CD4-positive, CD25-positive, alpha-beta regulatory T cell (primary cell): ENCODE measurements at regions not wholly inside any gene's neighbourhood (a gene's known extent, or its start where the extent isn't known, plus 50 kb on each side); places are given as distances from the start of the nearest gene placed in this dataset.
A peak's percentile ranks its signal among the peaks of the same experiment; 100 is the strongest.

ENCODE experiments used
- ATAC-seq, 2 donors: fragments of 150-1000 bp; cut with Tn5 transposase; one replicate each; pipeline ENCODE4 v1.10.0; 2021; ENCODE audit warnings: low read depth in 2 of 2, moderate number of reproducible peaks in 2 of 2, moderate library complexity in 1 of 2
- DNase-seq, 3 donors: peaks; one replicate each; pipeline versions ENCODE4 v3.0.0 to v3.0.0-alpha.2; 2012 to 2022; ENCODE audit warnings: mixed read lengths in 1 of 3
- H3K27ac ChIP-seq: one replicate; pipeline ENCODE4 v1.7.0; 2013; ENCODE audit warnings: mild to moderate bottlenecking, low read length; ENCODE audit not compliant: insufficient read depth, poor library complexity, severe bottlenecking
- H3K27me3 ChIP-seq: one replicate; pipeline ENCODE4 v1.7.0; 2013; ENCODE audit warnings: low read length; ENCODE audit not compliant: control insufficient read depth, insufficient read depth
- H3K36me3 ChIP-seq: one replicate; pipeline ENCODE4 v1.7.0; 2013; ENCODE audit warnings: mild to moderate bottlenecking, low read length, moderate library complexity; ENCODE audit not compliant: control insufficient read depth, insufficient read depth
- H3K4me1 ChIP-seq: 2 replicates; pipeline ENCODE4 v1.7.0; 2013; ENCODE audit warnings: mild to moderate bottlenecking, low read length; ENCODE audit not compliant: insufficient read depth, control insufficient read depth, poor library complexity, severe bottlenecking
- H3K4me3 ChIP-seq: one replicate; pipeline ENCODE4 v1.7.0; 2013; ENCODE audit warnings: low read depth, mild to moderate bottlenecking, low read length, moderate library complexity
- H3K9me3 ChIP-seq, 2 experiments: 1 replicate in 1 of 2; 2 replicates in 1 of 2; pipeline ENCODE4 v1.7.0; 2013; ENCODE audit warnings: low read length in 2 of 2, mild to moderate bottlenecking in 1 of 2, moderate library complexity in 1 of 2; ENCODE audit not compliant: control insufficient read depth in 2 of 2
- H3K27ac Mint-ChIP-seq, 3 donors: one replicate each; pipeline ENCODE4 v1.8.0; 2020 to 2022; ENCODE audit warnings: mild to moderate bottlenecking in 3 of 3, mixed read lengths in 3 of 3, moderate library complexity in 2 of 3
- H3K27me3 Mint-ChIP-seq: one replicate; pipeline ENCODE4 v1.8.0; 2022; ENCODE audit warnings: mild to moderate bottlenecking, mixed read lengths
- H3K36me3 Mint-ChIP-seq: one replicate; pipeline ENCODE4 v1.8.0; 2020; ENCODE audit warnings: mixed read lengths
- H3K4me1 Mint-ChIP-seq, 4 donors: one replicate each; pipeline ENCODE4 v1.8.0; 2020 to 2022; ENCODE audit warnings: mixed read lengths in 4 of 4, mild to moderate bottlenecking in 1 of 4
- H3K4me3 Mint-ChIP-seq, 4 donors: one replicate each; pipeline ENCODE4 v1.8.0; 2020 to 2022; ENCODE audit warnings: mild to moderate bottlenecking in 4 of 4, mixed read lengths in 4 of 4, moderate library complexity in 3 of 4
- H3K9me3 Mint-ChIP-seq, 7 donors: one replicate each; pipeline ENCODE4 v1.8.0; 2020 to 2022; ENCODE audit warnings: mixed read lengths in 7 of 7, mild to moderate bottlenecking in 3 of 7, moderate library complexity in 2 of 7

- H3K27ac Mint-ChIP-seq, result no peak overlapping the region
- H3K27ac ChIP-seq, result no peak overlapping the region
- no peaks in the 10 kb centered on the region for H3K4me1 ChIP-seq
- H3K4me3 Mint-ChIP-seq, result no peak overlapping the region
- ATAC-seq, result no peak
- peak in 1 of 3 donors; percentile 9 for DNase-seq
- no peak overlapping the region for H3K4me3 ChIP-seq
- H3K9me3 Mint-ChIP-seq, result peaks cover 0 to 2% (median 0%) of the 10 kb centered on the region in 7 donors
- no peaks in the 10 kb centered on the region for H3K36me3 Mint-ChIP-seq
- no peaks in the 10 kb centered on the region for H3K9me3 ChIP-seq
- peaks cover 5% of the 10 kb centered on the region for H3K27me3 ChIP-seq
- peaks cover 0 to 4% (median 0%) of the 10 kb centered on the region in 4 donors for H3K4me1 Mint-ChIP-seq
- no peaks in the 10 kb centered on the region for H3K36me3 ChIP-seq
- H3K27me3 Mint-ChIP-seq, result no peaks in the 10 kb centered on the region
Measured at GRCh38 chr12:4068981-4069669, 195.9 kb upstream of the PARP11 start.

- Mint-ChIP-seq H3K4me1 (no peaks in the 10 kb centered on the region), H3K27me3 (peaks cover 24% of the 10 kb centered on the region), H3K4me3 (no peak overlapping the region), H3K27ac (no peak overlapping the region), H3K36me3 (no peaks in the 10 kb centered on the region), H3K9me3 (no peaks in the 10 kb centered on the region)
- H3K4me1 ChIP-seq, result no peaks in the 10 kb centered on the region
- H3K27me3 ChIP-seq, result peaks cover 4% of the 10 kb centered on the region
- DNase-seq (no peak), ATAC-seq (no peak)
- H3K9me3 ChIP-seq, result no peaks in the 10 kb centered on the region
- no peak overlapping the region for H3K27ac ChIP-seq
- no peaks in the 10 kb centered on the region for H3K36me3 ChIP-seq
- no peak overlapping the region for H3K4me3 ChIP-seq
Measured at GRCh38 chr12:4064008-4064407, 190.8 kb upstream of the PARP11 start.

- no peaks in the 10 kb centered on the region for H3K9me3 ChIP-seq
- H3K9me3 Mint-ChIP-seq, result no peaks in the 10 kb centered on the region
- no peaks in the 10 kb centered on the region for H3K4me1 ChIP-seq
- H3K4me1 Mint-ChIP-seq, result peaks cover 0 to 4% (median under 1%) of the 10 kb centered on the region in 4 donors
- no peak overlapping the region for H3K27ac ChIP-seq
- ATAC-seq (no peak), DNase-seq (no peak)
- H3K4me3 Mint-ChIP-seq, result no peak overlapping the region
- no peaks in the 10 kb centered on the region for H3K36me3 ChIP-seq
- peaks cover 36% of the 10 kb centered on the region for H3K27me3 Mint-ChIP-seq
- H3K27ac Mint-ChIP-seq, result no peak overlapping the region
- peaks cover 5% of the 10 kb centered on the region for H3K36me3 Mint-ChIP-seq
- peaks cover 2% of the 10 kb centered on the region for H3K27me3 ChIP-seq
- no peak overlapping the region for H3K4me3 ChIP-seq
Measured at GRCh38 chr12:4059898-4060568, 186.8 kb upstream of the PARP11 start.

GRCh38 chr12:4056910-4057845 lies 184.0 kb upstream of the PARP11 start:
- H3K36me3 Mint-ChIP-seq, result peaks cover 5% of the 10 kb centered on the region
- no peaks in the 10 kb centered on the region for H3K9me3 ChIP-seq
- no peak for ATAC-seq
- DNase-seq, result no peak
- H3K4me1 Mint-ChIP-seq, result peaks cover 0 to 4% (median under 1%) of the 10 kb centered on the region in 4 donors
- no peaks in the 10 kb centered on the region for H3K36me3 ChIP-seq
- peak overlapping the region in 1 of 3 donors; percentile 4 for H3K27ac Mint-ChIP-seq
- no peaks in the 10 kb centered on the region for H3K4me1 ChIP-seq
- no peak overlapping the region for H3K27ac ChIP-seq
- H3K27me3 ChIP-seq, result peaks cover 2% of the 10 kb centered on the region
- no peak overlapping the region for H3K4me3 ChIP-seq
- H3K9me3 Mint-ChIP-seq, result no peaks in the 10 kb centered on the region
- peaks cover 24% of the 10 kb centered on the region for H3K27me3 Mint-ChIP-seq
- no peak overlapping the region for H3K4me3 Mint-ChIP-seq

GRCh38 chr12:4054630-4055029 lies 181.4 kb upstream of the PARP11 start:
- Mint-ChIP-seq H3K4me3 (no peak overlapping the region), H3K4me1 (peaks cover 0 to 4% (median under 1%) of the 10 kb centered on the region in 4 donors), H3K9me3 (peaks cover 0 to 1% (median 0%) of the 10 kb centered on the region in 7 donors), H3K27me3 (peaks cover 18% of the 10 kb centered on the region), H3K36me3 (peaks cover 5% of the 10 kb centered on the region), H3K27ac (no peak overlapping the region)
- no peaks in the 10 kb centered on the region for H3K4me1 ChIP-seq
- H3K27ac ChIP-seq, result no peak overlapping the region
- peaks cover 2% of the 10 kb centered on the region for H3K27me3 ChIP-seq
- DNase-seq (no peak), ATAC-seq (no peak)
- H3K9me3 ChIP-seq, result no peaks in the 10 kb centered on the region
- no peak overlapping the region for H3K4me3 ChIP-seq
- H3K36me3 ChIP-seq, result no peaks in the 10 kb centered on the region

- no peaks in the 10 kb centered on the region for H3K9me3 ChIP-seq
- no peaks in the 10 kb centered on the region for H3K27me3 Mint-ChIP-seq
- peaks cover 0 to 1% (median 0%) of the 10 kb centered on the region in 7 donors for H3K9me3 Mint-ChIP-seq
- no peak for DNase-seq
- no peaks in the 10 kb centered on the region for H3K36me3 ChIP-seq
- H3K36me3 Mint-ChIP-seq, result peaks cover 5% of the 10 kb centered on the region
- no peak for ATAC-seq
- no peak overlapping the region for H3K4me3 ChIP-seq
- H3K4me1 ChIP-seq, result no peaks in the 10 kb centered on the region
- no peaks in the 10 kb centered on the region for H3K27me3 ChIP-seq
- no peak overlapping the region for H3K27ac ChIP-seq
- no peak overlapping the region for H3K4me3 Mint-ChIP-seq
- H3K4me1 Mint-ChIP-seq, result peaks cover 0 to 2% (median under 1%) of the 10 kb centered on the region in 4 donors
- no peak overlapping the region for H3K27ac Mint-ChIP-seq
Measured at GRCh38 chr12:4052691-4053090, 179.5 kb upstream of the PARP11 start.

- Mint-ChIP-seq H3K27me3 (peaks cover 1% of the 10 kb centered on the region), H3K4me1 (no peaks in the 10 kb centered on the region)
- no peak for ATAC-seq
Measured at GRCh38 chr12:4051596-4051995, 178.4 kb upstream of the PARP11 start.

More at GRCh38 chr12:4051596-4051995, 178.4 kb upstream of the PARP11 start:
- Histone ChIP-seq H3K9me3 (no peaks in the 10 kb centered on the region), H3K4me1 (no peaks in the 10 kb centered on the region), H3K27me3 (peaks cover 3% of the 10 kb centered on the region), H3K27ac (no peak overlapping the region), H3K4me3 (no peak overlapping the region), H3K36me3 (no peaks in the 10 kb centered on the region)
- H3K27ac Mint-ChIP-seq, result no peak overlapping the region
- H3K9me3 Mint-ChIP-seq, result peaks cover 0 to 1% (median 0%) of the 10 kb centered on the region in 7 donors
- no peak for DNase-seq
- no peak overlapping the region for H3K4me3 Mint-ChIP-seq
- H3K36me3 Mint-ChIP-seq, result peaks cover 5% of the 10 kb centered on the region
